Esophagus squamous epithelium (tissue), 4 donors: ENCODE measurements at regions not wholly inside any gene's neighbourhood (a gene's known extent, or its start where the extent isn't known, plus 50 kb on each side); places are given as distances from the start of the nearest gene placed in this dataset.

Experiments
- POLR2A ChIP-seq, 4 donors: fragments of 450-650 bp; IDR thresholded peaks; one replicate each; pipeline ENCODE4 v1.6.1; 2017; ENCODE audit warnings: antibody characterized with exemption in 4 of 4, mild to moderate bottlenecking in 4 of 4, moderate library complexity in 3 of 4
- TF ChIP-seq, protein P1 (sequence below), 6 experiments: fragments of 450-650 bp in 4 of 6; fragments of 200-600 bp in 2 of 6; sonication (generic) in 2 of 6; IDR thresholded peaks; one replicate each; pipeline ENCODE4 v1.5.1; 2016 to 2019; ENCODE audit warnings: antibody characterized with exemption in 6 of 6, mild to moderate bottlenecking in 4 of 6, moderate library complexity in 4 of 6

DNA sequence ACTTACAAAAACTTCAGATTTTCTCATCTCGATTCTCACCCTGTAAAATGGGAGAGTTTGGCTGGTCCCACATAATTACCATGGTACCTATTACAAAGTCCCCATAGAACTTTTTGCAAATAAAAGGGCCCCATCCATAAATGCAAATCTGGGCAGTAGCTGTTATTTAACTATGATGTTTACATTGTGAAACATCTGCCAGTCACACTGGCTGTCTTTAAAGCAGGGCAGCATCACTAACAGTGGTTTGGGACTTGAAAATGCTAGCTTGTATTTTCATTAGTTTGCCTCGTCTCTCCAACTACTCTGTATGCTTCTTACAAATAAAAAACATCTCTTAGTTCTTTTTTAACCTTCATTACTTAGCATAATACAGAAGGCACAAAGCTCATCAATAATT, 240.7 kb downstream of the FZD1 start:
- no peak for TF ChIP-seq POLR2A (IDR thresholded peaks at IDR 0.05)
- TF ChIP-seq, protein P1, sequence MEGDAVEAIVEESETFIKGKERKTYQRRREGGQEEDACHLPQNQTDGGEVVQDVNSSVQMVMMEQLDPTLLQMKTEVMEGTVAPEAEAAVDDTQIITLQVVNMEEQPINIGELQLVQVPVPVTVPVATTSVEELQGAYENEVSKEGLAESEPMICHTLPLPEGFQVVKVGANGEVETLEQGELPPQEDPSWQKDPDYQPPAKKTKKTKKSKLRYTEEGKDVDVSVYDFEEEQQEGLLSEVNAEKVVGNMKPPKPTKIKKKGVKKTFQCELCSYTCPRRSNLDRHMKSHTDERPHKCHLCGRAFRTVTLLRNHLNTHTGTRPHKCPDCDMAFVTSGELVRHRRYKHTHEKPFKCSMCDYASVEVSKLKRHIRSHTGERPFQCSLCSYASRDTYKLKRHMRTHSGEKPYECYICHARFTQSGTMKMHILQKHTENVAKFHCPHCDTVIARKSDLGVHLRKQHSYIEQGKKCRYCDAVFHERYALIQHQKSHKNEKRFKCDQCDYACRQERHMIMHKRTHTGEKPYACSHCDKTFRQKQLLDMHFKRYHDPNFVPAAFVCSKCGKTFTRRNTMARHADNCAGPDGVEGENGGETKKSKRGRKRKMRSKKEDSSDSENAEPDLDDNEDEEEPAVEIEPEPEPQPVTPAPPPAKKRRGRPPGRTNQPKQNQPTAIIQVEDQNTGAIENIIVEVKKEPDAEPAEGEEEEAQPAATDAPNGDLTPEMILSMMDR (IDR thresholded peaks at IDR 0.05), result no peak
